NCI-H748 (cell line): ENCODE measurements at regions not wholly inside any gene's neighbourhood (a gene's known extent, or its start where the extent isn't known, plus 50 kb on each side); places are given as distances from the start of the nearest gene placed in this dataset.
A peak's percentile ranks its signal among the peaks of the same experiment; 100 is the strongest.

Experiments used
- DNase-seq: peaks from one replicate; lab custom pipeline; 2025; ENCODE audit not compliant: unreplicated experiment; lab: John Stamatoyannopoulos, UW

- DNase-seq, result no peak
Measured at GRCh38 chr17:65368341-65368740, 193.1 kb downstream of the AXIN2 start.

GRCh38 chr17:65366102-65366844, 195.2 kb downstream of the AXIN2 start:
- no peak for DNase-seq

- no peak for DNase-seq
Measured at GRCh38 chr17:65365169-65365568, 196.3 kb downstream of the AXIN2 start.

DNA sequence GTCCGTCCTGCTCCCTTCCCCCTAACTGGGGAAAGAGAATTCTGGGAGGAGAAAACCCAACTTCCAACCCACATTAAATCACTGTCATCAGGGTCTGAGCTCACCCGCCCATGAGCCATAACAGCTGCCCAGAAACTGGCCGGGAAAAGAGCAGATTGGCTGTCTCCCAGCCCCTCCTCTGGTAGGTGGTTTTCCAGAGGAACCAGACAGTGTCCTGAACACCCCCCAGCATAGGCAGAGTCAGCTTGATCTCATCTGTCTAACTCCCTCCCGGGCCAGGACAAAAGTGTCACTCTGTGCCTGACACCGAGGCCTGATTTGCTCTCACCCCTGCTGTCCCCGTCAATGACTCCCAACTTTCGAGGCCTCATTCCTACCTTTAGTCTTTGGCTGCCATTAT, 197.0 kb downstream of the AXIN2 start:
- no peak for DNase-seq

GRCh38 chr17:65362826-65363225, 198.6 kb downstream of the AXIN2 start:
- DNase-seq, result peak; percentile 56

DNA sequence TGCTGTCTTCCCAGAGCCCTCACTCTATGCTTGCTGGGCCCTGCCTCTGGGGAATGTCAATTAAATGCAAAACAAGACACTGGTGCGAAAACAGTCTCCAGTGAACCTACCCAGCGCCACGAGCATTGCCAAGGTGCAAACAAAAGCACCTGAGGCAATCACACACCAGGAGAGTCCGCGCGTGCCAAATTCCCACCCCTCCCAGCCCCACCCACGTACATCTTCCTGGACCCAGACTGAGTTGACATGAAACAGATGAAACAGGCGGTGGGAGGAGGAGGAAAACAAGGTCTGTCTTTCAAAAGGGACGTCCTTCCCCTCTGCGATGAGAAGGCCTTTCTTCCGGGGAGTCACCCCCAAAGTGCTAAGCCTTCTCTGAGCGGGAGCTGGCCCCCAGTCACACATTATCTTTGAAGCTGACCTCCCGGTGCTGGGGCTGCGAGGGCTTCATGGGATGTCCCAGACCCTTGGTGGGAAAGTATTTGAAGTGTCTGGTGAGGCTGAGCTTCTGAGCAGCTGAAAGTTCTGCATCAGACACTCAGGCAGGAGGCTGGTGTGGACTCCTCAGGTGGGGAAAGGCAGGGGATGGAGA, 200.4 kb downstream of the AXIN2 start:
- no peak for DNase-seq

DNA sequence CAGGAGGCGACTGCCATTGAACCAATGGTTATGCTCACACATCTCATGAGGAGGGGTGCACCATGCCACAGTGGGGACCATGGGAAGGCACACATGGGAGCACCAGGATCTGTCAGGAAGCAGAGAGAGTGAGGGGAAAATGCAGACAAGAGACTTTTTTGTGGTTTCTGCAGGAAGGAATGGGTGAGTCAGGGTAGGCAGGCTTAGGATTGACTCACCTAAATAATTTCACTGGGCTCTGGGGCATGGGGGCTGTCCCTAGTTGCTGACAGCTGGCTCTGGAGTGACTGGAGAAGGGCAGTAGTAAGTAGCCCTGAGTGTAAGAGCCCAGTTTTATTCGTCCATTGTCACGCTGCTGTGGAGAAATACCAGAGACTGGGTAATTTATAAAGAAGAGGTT, 202.4 kb downstream of the AXIN2 start:
- no peak for DNase-seq

GRCh38 chr17:65356536-65356935, 204.9 kb downstream of the AXIN2 start:
- no peak for DNase-seq

- no peak for DNase-seq
Measured at GRCh38 chr17:65355246-65355645, 206.2 kb downstream of the AXIN2 start.

- no peak for DNase-seq
Measured at GRCh38 chr17:65349916-65350315, 211.5 kb downstream of the AXIN2 start.

GRCh38 chr17:65346166-65346565, 209.0 kb downstream of the RGS9 start:
- no peak for DNase-seq

- no peak for DNase-seq
Measured at GRCh38 chr17:65345261-65346005, 208.3 kb downstream of the RGS9 start.

DNA sequence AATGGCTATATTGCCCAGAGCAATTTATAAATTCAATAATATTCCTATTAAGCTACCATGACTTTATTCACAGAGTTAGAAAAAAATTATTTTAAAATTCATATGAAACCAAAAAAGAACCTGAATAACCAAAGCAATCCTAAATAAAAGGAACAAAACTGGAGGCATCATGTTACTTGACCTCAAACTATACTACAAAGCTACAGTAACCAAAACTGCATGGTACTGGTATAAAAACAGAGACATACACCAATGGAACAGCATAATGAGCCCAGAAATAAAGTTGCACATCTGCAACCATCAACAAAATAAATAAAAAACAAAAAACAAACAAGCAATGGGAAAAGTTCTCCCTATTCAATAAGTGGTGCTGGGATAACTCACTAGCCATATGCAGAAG, 203.2 kb downstream of the RGS9 start:
- DNase-seq, result no peak

- DNase-seq, result no peak
Measured at GRCh38 chr17:65334406-65334805, 197.2 kb downstream of the RGS9 start.

DNA sequence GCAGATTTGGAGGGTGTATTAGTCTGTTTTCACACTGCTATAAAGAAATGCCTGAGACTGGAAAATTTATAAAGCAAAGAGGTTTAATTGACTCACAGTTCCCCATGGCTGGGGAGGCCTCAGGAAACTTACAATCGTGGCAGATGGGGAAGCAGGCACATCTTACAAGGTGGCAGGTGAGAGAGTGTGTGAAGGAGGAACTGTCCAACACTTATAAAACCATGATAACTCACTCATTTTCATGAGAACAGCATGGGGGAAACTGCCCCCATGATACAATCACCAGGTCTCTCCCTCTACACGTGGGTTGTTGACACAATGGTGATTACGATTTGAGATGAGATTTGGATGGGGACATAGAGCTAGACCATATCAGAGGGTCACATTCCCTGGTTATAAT, 195.6 kb downstream of the RGS9 start:
- DNase-seq, result no peak

DNA sequence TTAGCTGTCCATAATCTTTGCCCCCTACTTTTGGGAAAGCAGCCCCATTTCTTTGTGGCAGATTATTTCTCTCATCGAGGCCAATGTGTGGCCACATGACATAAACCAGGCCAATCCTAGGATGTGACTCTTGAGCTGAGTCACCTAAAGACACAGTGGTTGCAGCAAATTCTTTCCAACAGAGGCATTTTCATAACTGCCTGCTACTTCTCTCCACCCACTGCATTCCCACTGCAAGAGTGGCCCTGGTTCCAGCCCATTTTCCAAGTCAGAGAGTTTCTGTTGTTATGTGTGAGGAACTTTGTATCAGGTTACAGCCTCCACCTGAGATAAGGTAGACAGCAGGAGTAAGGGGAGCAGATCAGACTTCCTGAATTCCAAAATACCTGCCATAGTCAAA, 195.2 kb downstream of the RGS9 start:
- no peak for DNase-seq

DNA sequence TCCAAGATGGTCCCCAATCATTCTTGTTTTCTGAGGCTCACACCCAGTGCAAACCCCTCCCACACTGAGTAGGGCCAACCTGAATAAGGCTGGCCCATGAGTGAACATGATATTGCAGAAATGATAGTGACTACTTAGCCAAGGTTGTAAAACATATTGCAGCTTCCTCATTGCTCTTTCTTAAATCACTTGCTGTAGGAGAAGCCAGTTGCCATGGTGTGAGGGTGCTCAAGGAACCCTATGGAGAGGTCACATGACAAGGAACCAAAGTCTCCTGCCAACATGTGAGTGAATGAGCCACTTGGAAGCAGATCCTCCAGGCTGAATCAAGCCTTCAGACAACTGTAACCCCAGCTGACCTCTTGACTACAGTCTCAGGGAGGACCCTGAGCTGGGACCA, 191.4 kb downstream of the RGS9 start:
- DNase-seq, result no peak

GRCh38 chr17:65324611-65325342, 187.6 kb downstream of the RGS9 start:
- no peak for DNase-seq

DNA sequence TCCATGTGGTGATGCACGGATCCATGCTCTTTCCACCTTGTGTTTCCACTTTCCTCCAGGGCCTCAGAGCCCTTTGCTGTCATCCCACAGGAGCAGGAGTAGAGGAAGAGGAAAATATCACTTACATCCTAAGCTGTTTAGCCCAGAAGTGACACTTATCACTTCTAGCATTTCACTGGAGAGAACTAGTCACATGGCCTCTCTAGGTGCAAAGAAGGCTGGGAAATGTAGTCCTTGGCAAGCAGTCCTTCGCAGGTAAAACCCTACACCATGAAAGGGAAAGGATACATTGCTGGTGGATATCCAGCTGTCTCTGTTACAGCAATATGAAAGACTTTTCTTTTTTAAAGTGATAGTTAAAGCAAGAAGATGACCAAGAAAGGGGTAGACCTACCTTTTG, 185.9 kb downstream of the RGS9 start:
- no peak for DNase-seq

- no peak for DNase-seq
Measured at GRCh38 chr17:65320820-65321219, 183.7 kb downstream of the RGS9 start.

DNA sequence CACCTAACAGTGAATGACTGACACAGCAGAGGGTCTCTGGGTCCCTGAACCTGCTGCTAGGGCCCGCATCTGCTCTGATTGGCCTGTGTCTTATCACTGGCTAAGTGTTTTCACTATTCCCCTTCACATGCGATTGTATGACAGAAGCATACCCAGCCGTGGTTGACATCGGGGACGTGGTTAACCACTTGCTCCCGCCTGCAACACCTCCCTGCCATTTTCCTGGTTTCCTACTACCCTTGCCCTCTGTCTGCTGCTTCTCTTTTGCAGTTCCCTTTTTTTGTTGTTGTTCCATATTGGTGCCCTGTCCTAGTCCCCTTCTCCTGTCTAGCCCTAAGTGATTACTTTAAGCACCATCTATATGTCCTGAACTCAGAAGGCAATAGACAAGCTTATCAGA, 177.0 kb downstream of the RGS9 start:
- DNase-seq, result no peak
